IMR-90 (cell line): ENCODE measurements at regions not wholly inside any gene's neighbourhood (a gene's known extent, or its start where the extent isn't known, plus 50 kb on each side); places are given as distances from the start of the nearest gene placed in this dataset.

Experiments used
- ATAC-seq: fragments of 200-7000 bp; cut with Tn5 transposase; 2 replicates; pipeline ENCODE4 v1.9.1; 2020; ENCODE audit warnings: low read depth, mild to moderate bottlenecking, moderate library complexity
- BruUV-seq: library from RNA; stranded (reverse); fragments of 400-500 nt; replicated peaks from 2 replicates; lab custom pipeline; 2021; lab: Mats Ljungman, UMichigan
- CTCF ChIA-PET: fragments of 300-600 bp; formaldehyde crosslinking; extraction: SDS; loops from one replicate; lab custom pipeline; 2021; ENCODE audit warnings: antibody characterized with exemption; lab: Yijun Ruan, JAX
- POLR2A ChIA-PET: fragments of 300-600 bp; sonication (Branson Sonifier 250); formaldehyde crosslinking; loops from one replicate; lab custom pipeline; 2022; ENCODE audit warnings: antibody characterized with exemption; ENCODE audit not compliant: unreplicated experiment; lab: Charles Lee
- DNase-seq: peaks from one replicate; pipeline ENCODE4 v3.0.0; 2013
- H2AFZ ChIP-seq: replicated peaks from 2 replicates; pipeline ENCODE3; 2013; ENCODE audit warnings: low read length, mild to moderate bottlenecking; ENCODE audit not compliant: poor library complexity
- H2AK5ac ChIP-seq: 2 replicates; pipeline ENCODE4 v1.6.1; 2013; ENCODE audit warnings: low read depth, low read length, inconsistent platforms
- H2AK9ac ChIP-seq: replicated peaks from 2 replicates; pipeline ENCODE3; 2013; ENCODE audit warnings: mild to moderate bottlenecking, low read depth, low read length, moderate library complexity; ENCODE audit not compliant: poor library complexity
- H2BK120ac ChIP-seq: 2 replicates; pipeline ENCODE4 v1.6.1; 2013; ENCODE audit warnings: low read depth, low read length, inconsistent platforms
- H2BK15ac ChIP-seq: 3 replicates; pipeline ENCODE4 v1.6.1; 2013; ENCODE audit warnings: low read depth, low read length, inconsistent platforms
- H2BK20ac ChIP-seq: 2 replicates; pipeline ENCODE4 v1.6.1; 2013; ENCODE audit warnings: low read depth, mild to moderate bottlenecking, inconsistent platforms, low read length, moderate library complexity
- H2BK5ac ChIP-seq: 2 replicates; pipeline ENCODE4 v1.6.1; 2013; ENCODE audit warnings: mild to moderate bottlenecking, low read depth, low read length, inconsistent platforms; ENCODE audit not compliant: poor library complexity, severe bottlenecking
- H3K14ac ChIP-seq: replicated peaks from 2 replicates; pipeline ENCODE4 v1.6.1; 2013; ENCODE audit warnings: low read depth, low read length, inconsistent platforms
- H3K18ac ChIP-seq: 2 replicates; pipeline ENCODE4 v1.6.1; 2013; ENCODE audit warnings: low read depth, low read length, control low read depth
- H3K23ac ChIP-seq: 2 replicates; pipeline ENCODE4 v1.6.1; 2013; ENCODE audit warnings: low read depth, low read length, inconsistent platforms
- H3K27ac ChIP-seq: 2 replicates; pipeline ENCODE4 v1.5.1; 2013; ENCODE audit warnings: mild to moderate bottlenecking, control low read depth, low read length; ENCODE audit not compliant: insufficient read depth
- H3K27me3 ChIP-seq: 2 replicates; pipeline ENCODE4 v1.6.1; 2013; ENCODE audit warnings: low read length; ENCODE audit not compliant: control insufficient read depth, insufficient read depth
- H3K36me3 ChIP-seq: 2 replicates; pipeline ENCODE4 v1.6.1; 2013; ENCODE audit warnings: low read length, mixed read lengths; ENCODE audit not compliant: control insufficient read depth, insufficient read depth
- H3K4ac ChIP-seq: 2 replicates; pipeline ENCODE4 v1.6.1; 2013; ENCODE audit warnings: low read depth, low read length, inconsistent platforms
- H3K4me1 ChIP-seq: 2 replicates; pipeline ENCODE4 v1.6.1; 2013; ENCODE audit warnings: low read length, mixed read lengths; ENCODE audit not compliant: control insufficient read depth, insufficient read depth
- H3K4me2 ChIP-seq: 2 replicates; pipeline ENCODE4 v1.6.1; 2013; ENCODE audit warnings: low read depth, mild to moderate bottlenecking, control low read depth, low read length, moderate library complexity
- H3K4me3 ChIP-seq: 2 replicates; pipeline ENCODE4 v1.5.1; 2013; ENCODE audit warnings: low read depth, mild to moderate bottlenecking, control low read depth, low read length, moderate library complexity; ENCODE audit not compliant: insufficient read depth
- H3K56ac ChIP-seq: 2 replicates; pipeline ENCODE4 v1.6.1; 2013; ENCODE audit warnings: low read length, inconsistent platforms; ENCODE audit not compliant: insufficient read depth; ENCODE audit errors: extremely low read depth
- H3K79me1 ChIP-seq, 2 experiments: 2 replicates each; pipeline ENCODE4 v1.6.1; 2013; ENCODE audit warnings: low read length in 2 of 2, inconsistent platforms in 1 of 2, low read depth in 1 of 2
- H3K9ac ChIP-seq: 2 replicates; pipeline ENCODE4 v1.6.1; 2013; ENCODE audit warnings: low read depth, low read length, control low read depth
- H3K9me1 ChIP-seq: 2 replicates; pipeline ENCODE4 v1.6.1; 2013; ENCODE audit warnings: low read length, inconsistent platforms; ENCODE audit not compliant: insufficient read depth
- H3K9me3 ChIP-seq: 2 replicates; pipeline ENCODE4 v1.6.1; 2013; ENCODE audit warnings: low read length; ENCODE audit not compliant: control insufficient read depth, insufficient read depth
- H4K20me1 ChIP-seq: 2 replicates; pipeline ENCODE4 v1.6.1; 2013; ENCODE audit warnings: low read length, inconsistent platforms; ENCODE audit not compliant: insufficient read depth
- H4K5ac ChIP-seq: 2 replicates; pipeline ENCODE4 v1.6.1; 2013; ENCODE audit warnings: mild to moderate bottlenecking, low read depth, low read length, control low read depth
- H4K8ac ChIP-seq, 2 experiments: 2 replicates each; pipeline ENCODE4 v1.6.1; 2013; ENCODE audit warnings: low read depth in 2 of 2, low read length in 2 of 2, control low read depth in 1 of 2, inconsistent platforms in 1 of 2
- H4K91ac ChIP-seq: 2 replicates; pipeline ENCODE4 v1.6.1; 2013; ENCODE audit warnings: low read depth, low read length, inconsistent platforms; ENCODE audit not compliant: insufficient read depth
- BHLHE40 ChIP-seq: fragments of 150-350 bp; IDR thresholded peaks from 2 replicates; pipeline ENCODE4 v1.6.1; 2016; ENCODE audit warnings: mild to moderate bottlenecking, low read depth, low read length
- CEBPB ChIP-seq: IDR thresholded peaks from 2 replicates; pipeline ENCODE4 v1.6.1; 2012; ENCODE audit warnings: low read depth, low read length, improper control_type of control experiment
- CHD1 ChIP-seq: IDR thresholded peaks from 2 replicates; pipeline ENCODE4 v1.6.1; 2012; ENCODE audit warnings: low read depth, low read length, improper control_type of control experiment
- CTCF ChIP-seq: conservative IDR thresholded peaks from 2 replicates; pipeline ENCODE4 v1.5.1; 2012; ENCODE audit warnings: mild to moderate bottlenecking, low read depth, low read length, improper control_type of control experiment
- FOS ChIP-seq: fragments of 150-350 bp; IDR thresholded peaks from 2 replicates; pipeline ENCODE4 v1.6.1; 2016; ENCODE audit warnings: low read depth, low read length
- MAFK ChIP-seq: IDR thresholded peaks from 2 replicates; pipeline ENCODE4 v1.6.1; 2012; ENCODE audit warnings: low read depth, low read length, improper control_type of control experiment
- MAZ ChIP-seq: IDR thresholded peaks from 2 replicates; pipeline ENCODE4 v1.6.1; 2012; ENCODE audit warnings: low read depth, mild to moderate bottlenecking, low read length, improper control_type of control experiment, moderate library complexity, borderline replicate concordance
- MXI1 ChIP-seq: IDR thresholded peaks from 2 replicates; pipeline ENCODE4 v1.6.1; 2012; ENCODE audit warnings: low read depth, mild to moderate bottlenecking, low read length, moderate library complexity, borderline replicate concordance
- POLR2A ChIP-seq: IDR thresholded peaks from 2 replicates; pipeline ENCODE4 v1.6.1; 2012; ENCODE audit warnings: mild to moderate bottlenecking, low read depth, low read length
- RAD21 ChIP-seq: IDR thresholded peaks from 2 replicates; pipeline ENCODE4 v1.6.1; 2012; ENCODE audit warnings: low read length, improper control_type of control experiment
- RFX5 ChIP-seq: IDR thresholded peaks from 2 replicates; pipeline ENCODE4 v1.8.0; 2012; ENCODE audit warnings: low read depth, mild to moderate bottlenecking, low read length, moderate library complexity
- SMC3 ChIP-seq: fragments of 150-350 bp; IDR thresholded peaks from 2 replicates; pipeline ENCODE4 v1.6.1; 2016; ENCODE audit warnings: low read depth, mild to moderate bottlenecking, antibody characterized with exemption, low read length, moderate library complexity
- WGBS, 2 experiments: methylation state at CpG; one replicate each; pipeline versions ENCODE4 v1.1.5 to v1.1.7; 2013; ENCODE audit warnings: missing lambda C conversion rate in 2 of 2; ENCODE audit not compliant: insufficient read length in 1 of 2; ENCODE audit errors: extremely low coverage in 2 of 2; 5-methylcytosine and 5-hydroxymethylcytosine counted together
- dilution Hi-C: fragments of 300-500 bp; cut with HindIII; formaldehyde crosslinking; loops from one replicate; pipeline ENCODE4 v1.14.3; 2018; ENCODE audit warnings: low sequenced_read_pairs; ENCODE audit not compliant: unreplicated experiment
- in situ Hi-C: fragments of 300-500 bp; cut with MboI; formaldehyde crosslinking; loops from 3 replicates; pipeline ENCODE4 v1.14.3; 2019; ENCODE audit warnings: low sequenced_read_pairs, inconsistent platforms, mixed read lengths
- intact Hi-C: fragments of 100-400 bp; cut with micrococcal nuclease; formaldehyde crosslinking; loops from 2 replicates; pipeline ENCODE4 v1.10.0; 2022

GRCh38 chr4:157425897-157426296 lies 205.4 kb downstream of the GRIA2 start:
- Histone ChIP-seq H2BK15ac (no peak overlapping the region), H4K8ac (no peak overlapping the region), H2AK5ac (no peak overlapping the region), H4K5ac (no peak overlapping the region), H3K27ac (no peak overlapping the region), H3K14ac (no peak overlapping the region), H3K9me1 (no peaks in the 10 kb centered on the region), H3K23ac (no peak overlapping the region), H2BK120ac (no peak overlapping the region), H3K4ac (no peak overlapping the region), H2AFZ (no peak overlapping the region), H3K27me3 (no peaks in the 10 kb centered on the region), H3K56ac (no peak overlapping the region), H2BK20ac (no peak overlapping the region), H3K4me2 (no peak overlapping the region), H4K91ac (no peak overlapping the region), H2AK9ac (no peak overlapping the region), H2BK5ac (no peak overlapping the region), H3K4me3 (no peak overlapping the region), H3K18ac (no peak overlapping the region), H3K9ac (no peak overlapping the region), H4K20me1 (no peaks in the 10 kb centered on the region), H3K9me3 (peaks cover 2% of the 10 kb centered on the region), H3K4me1 (no peaks in the 10 kb centered on the region), H3K79me1 (no peaks in the 10 kb centered on the region), H3K36me3 (no peaks in the 10 kb centered on the region)
- POLR2A ChIA-PET: no interaction called here
- CTCF ChIA-PET: no interaction called here
- in situ Hi-C loops: no loop called here
- TF ChIP-seq MAFK (no peak), MXI1 (no peak), RAD21 (no peak), MAZ (no peak), CEBPB (no peak), BHLHE40 (no peak), SMC3 (no peak), CHD1 (no peak), RFX5 (no peak), POLR2A (no peak), FOS (no peak), CTCF (no peak)
- intact Hi-C loops: no loop called here
- WGBS, 2 experiments: no CpG with 5 or more reads among the region's 4 CpGs
- DNase-seq (no peak), ATAC-seq (no peak)
- dilution Hi-C loops: no loop called here
- BruUV-seq: no TSS peak
